ENCODE measurements at regions not wholly inside any gene's neighbourhood (a gene's known extent, or its start where the extent isn't known, plus 50 kb on each side); places are given as distances from the start of the nearest gene placed in this dataset.
A peak's percentile ranks its signal among the peaks of the same experiment; 100 is the strongest.
"Not testable (repeated sequence)": the region's sequence is repeated elsewhere in the genome, so short reads cannot be mapped to it uniquely, and the experiment has no call there.

- no peak for TF ChIP-seq CTCF (IDR thresholded peaks at IDR 0.05; ENCODE audit: insufficient read depth, low read length, poor library complexity, severe bottlenecking)
- Histone ChIP-seq H3K36me3 (ENCODE audit: control insufficient read depth, insufficient read depth, low read length) (no peaks in the 10 kb centered on the region), H3K4me3 (ENCODE audit: low read depth, low read length) (no peak overlapping the region), H3K27me3 (ENCODE audit: control insufficient read depth, insufficient read depth, low read length) (no peaks in the 10 kb centered on the region)
- no peak for DNase-seq (ENCODE audit: low read depth)
These were observed 96.9 kb upstream of the MYRIP start for GRCh38 chr3:39712413-39713048.

- not testable (repeated sequence) for H3K4me3 ChIP-seq (ENCODE audit: low read depth, low read length); H3K27me3 ChIP-seq (ENCODE audit: control insufficient read depth, insufficient read depth, low read length); DNase-seq (ENCODE audit: low read depth); H3K36me3 ChIP-seq (ENCODE audit: control insufficient read depth, insufficient read depth, low read length)
These were observed 96.1 kb upstream of the MYRIP start for GRCh38 chr3:39713341-39713740.

- H3K27me3 ChIP-seq (ENCODE audit: control insufficient read depth, insufficient read depth, low read length), result no peaks in the 10 kb centered on the region
- DNase-seq (ENCODE audit: low read depth), result no peak
- H3K4me3 ChIP-seq (ENCODE audit: low read depth, low read length), result no peak overlapping the region
- H3K36me3 ChIP-seq (ENCODE audit: control insufficient read depth, insufficient read depth, low read length), result no peaks in the 10 kb centered on the region
- no peak for TF ChIP-seq CTCF (IDR thresholded peaks at IDR 0.05; ENCODE audit: insufficient read depth, low read length, poor library complexity, severe bottlenecking)
These were observed 92.6 kb upstream of the MYRIP start for GRCh38 chr3:39716849-39717248.

GRCh38 chr3:39718674-39719595, 90.5 kb upstream of the MYRIP start:
- peak; percentile 28 for DNase-seq (ENCODE audit: low read depth)
- no peak overlapping the region for H3K4me3 ChIP-seq (ENCODE audit: low read depth, low read length)

GRCh38 chr3:39721076-39721475, 88.3 kb upstream of the MYRIP start:
- Histone ChIP-seq H3K4me3 (ENCODE audit: low read depth, low read length) (no peak overlapping the region), H3K36me3 (ENCODE audit: control insufficient read depth, insufficient read depth, low read length) (no peaks in the 10 kb centered on the region), H3K27me3 (ENCODE audit: control insufficient read depth, insufficient read depth, low read length) (no peaks in the 10 kb centered on the region)
- no peak for TF ChIP-seq CTCF (IDR thresholded peaks at IDR 0.05; ENCODE audit: insufficient read depth, low read length, poor library complexity, severe bottlenecking)
- no peak for DNase-seq (ENCODE audit: low read depth)

More at GRCh38 chr3:39718674-39719595, 90.5 kb upstream of the MYRIP start:
- H3K27me3 ChIP-seq (ENCODE audit: control insufficient read depth, insufficient read depth, low read length), result no peaks in the 10 kb centered on the region
- no peak for TF ChIP-seq CTCF (IDR thresholded peaks at IDR 0.05; ENCODE audit: insufficient read depth, low read length, poor library complexity, severe bottlenecking)
- no peaks in the 10 kb centered on the region for H3K36me3 ChIP-seq (ENCODE audit: control insufficient read depth, insufficient read depth, low read length)

- no peak overlapping the region for H3K4me3 ChIP-seq (ENCODE audit: low read depth, low read length)
- TF ChIP-seq CTCF (IDR thresholded peaks at IDR 0.05; ENCODE audit: insufficient read depth, low read length, poor library complexity, severe bottlenecking), result peak; percentile 10
- H3K27me3 ChIP-seq (ENCODE audit: control insufficient read depth, insufficient read depth, low read length), result no peaks in the 10 kb centered on the region
- no peak for DNase-seq (ENCODE audit: low read depth)
- no peaks in the 10 kb centered on the region for H3K36me3 ChIP-seq (ENCODE audit: control insufficient read depth, insufficient read depth, low read length)
These were observed 85.1 kb upstream of the MYRIP start for GRCh38 chr3:39724233-39724846.
